MCF 10A (cell line): ENCODE measurements at regions not wholly inside any gene's neighbourhood (a gene's known extent, or its start where the extent isn't known, plus 50 kb on each side); places are given as distances from the start of the nearest gene placed in this dataset.

Experiments used
- BruUV-seq: library from RNA; stranded (reverse); fragments of 400-500 nt; replicated peaks from 2 replicates; lab custom pipeline; 2021; lab: Mats Ljungman, UMichigan
- CTCF ChIA-PET: fragments of 300-600 bp; sonication (Branson Sonifier 250); formaldehyde crosslinking; extraction: SDS; loops from one replicate; lab custom pipeline; 2021; ENCODE audit warnings: antibody characterized with exemption, inconsistent platforms; lab: Yijun Ruan, JAX
- POLR2A ChIA-PET: fragments of 300-600, 350-650 bp; sonication (Branson Sonifier 250); formaldehyde crosslinking; extraction: SDS; loops from one replicate; lab custom pipeline; 2020; ENCODE audit warnings: antibody characterized with exemption, inconsistent platforms; lab: Yijun Ruan, JAX
- DNase-seq: peaks from one replicate; pipeline ENCODE4 v3.0.0-alpha.2; 2018; ENCODE audit not compliant: unreplicated experiment
- H3K27ac Mint-ChIP-seq: one replicate; pipeline ENCODE4 v1.8.0; 2022; ENCODE audit warnings: mild to moderate bottlenecking, low read depth, mixed read lengths; ENCODE audit not compliant: unreplicated experiment
- H3K27me3 Mint-ChIP-seq: one replicate; pipeline ENCODE4 v1.8.0; 2022; ENCODE audit warnings: mixed read lengths; ENCODE audit not compliant: insufficient read depth, unreplicated experiment
- H3K36me3 Mint-ChIP-seq: one replicate; pipeline ENCODE4 v1.8.0; 2022; ENCODE audit warnings: mild to moderate bottlenecking, moderate library complexity, mixed read lengths; ENCODE audit not compliant: insufficient read depth, unreplicated experiment
- H3K4me1 Mint-ChIP-seq: one replicate; pipeline ENCODE4 v1.8.0; 2022; ENCODE audit warnings: mixed read lengths; ENCODE audit not compliant: insufficient read depth, unreplicated experiment
- H3K4me3 Mint-ChIP-seq: one replicate; pipeline ENCODE4 v1.8.0; 2022; ENCODE audit warnings: mild to moderate bottlenecking, moderate library complexity, mixed read lengths; ENCODE audit not compliant: unreplicated experiment
- H3K9me3 Mint-ChIP-seq: one replicate; pipeline ENCODE4 v1.8.0; 2022; ENCODE audit warnings: mixed read lengths; ENCODE audit not compliant: unreplicated experiment
- intact Hi-C: fragments of 100-400 bp; cut with micrococcal nuclease; formaldehyde crosslinking; loops from 2 replicates; pipeline ENCODE4 v1.14.1; 2022
- TF ChIP-seq, protein P1 (sequence below): fragments of 200-600 bp; IDR thresholded peaks from one replicate; pipeline ENCODE4 v1.8.0; 2022; ENCODE audit warnings: antibody characterized with exemption, mild to moderate bottlenecking; ENCODE audit not compliant: unreplicated experiment

DNA sequence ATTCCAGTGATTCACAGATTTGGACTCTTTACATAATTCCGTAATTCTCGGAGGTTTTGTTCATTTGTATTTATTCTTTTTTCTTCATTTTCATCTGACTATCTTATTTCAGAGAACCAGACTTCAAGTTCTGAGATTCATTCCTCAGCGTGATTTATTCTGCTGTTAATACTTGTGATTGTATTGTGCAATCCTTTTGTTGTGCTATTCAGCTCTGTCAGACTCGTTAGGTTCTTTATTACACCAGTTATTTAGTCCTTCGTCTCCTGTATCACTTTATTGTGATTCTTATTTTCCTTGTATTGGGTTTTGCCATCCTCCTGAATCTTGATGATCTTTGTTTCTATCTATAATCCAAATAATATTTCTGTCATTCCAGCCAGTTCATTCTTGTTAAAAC is 529.3 kb upstream of the LRRTM4 start:
- Mint-ChIP-seq H3K27ac (no peak overlapping the region), H3K4me3 (no peak overlapping the region), H3K9me3 (peaks cover 39% of the 10 kb centered on the region), H3K4me1 (no peaks in the 10 kb centered on the region), H3K27me3 (no peaks in the 10 kb centered on the region), H3K36me3 (no peaks in the 10 kb centered on the region)
- intact Hi-C loops, result no loop called here
- ChIA-PET CTCF (interaction anchor here (0.6 kb wide), 2 partner anchors 24 to 100 kb away, joined by 3 to 4 read pairs; no protein-coding TSS in a partner anchor), POLR2A (no interaction called here)
- TF ChIP-seq, protein P1, sequence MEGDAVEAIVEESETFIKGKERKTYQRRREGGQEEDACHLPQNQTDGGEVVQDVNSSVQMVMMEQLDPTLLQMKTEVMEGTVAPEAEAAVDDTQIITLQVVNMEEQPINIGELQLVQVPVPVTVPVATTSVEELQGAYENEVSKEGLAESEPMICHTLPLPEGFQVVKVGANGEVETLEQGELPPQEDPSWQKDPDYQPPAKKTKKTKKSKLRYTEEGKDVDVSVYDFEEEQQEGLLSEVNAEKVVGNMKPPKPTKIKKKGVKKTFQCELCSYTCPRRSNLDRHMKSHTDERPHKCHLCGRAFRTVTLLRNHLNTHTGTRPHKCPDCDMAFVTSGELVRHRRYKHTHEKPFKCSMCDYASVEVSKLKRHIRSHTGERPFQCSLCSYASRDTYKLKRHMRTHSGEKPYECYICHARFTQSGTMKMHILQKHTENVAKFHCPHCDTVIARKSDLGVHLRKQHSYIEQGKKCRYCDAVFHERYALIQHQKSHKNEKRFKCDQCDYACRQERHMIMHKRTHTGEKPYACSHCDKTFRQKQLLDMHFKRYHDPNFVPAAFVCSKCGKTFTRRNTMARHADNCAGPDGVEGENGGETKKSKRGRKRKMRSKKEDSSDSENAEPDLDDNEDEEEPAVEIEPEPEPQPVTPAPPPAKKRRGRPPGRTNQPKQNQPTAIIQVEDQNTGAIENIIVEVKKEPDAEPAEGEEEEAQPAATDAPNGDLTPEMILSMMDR, result no peak
- no TSS peak for BruUV-seq
- DNase-seq, result no peak

DNA sequence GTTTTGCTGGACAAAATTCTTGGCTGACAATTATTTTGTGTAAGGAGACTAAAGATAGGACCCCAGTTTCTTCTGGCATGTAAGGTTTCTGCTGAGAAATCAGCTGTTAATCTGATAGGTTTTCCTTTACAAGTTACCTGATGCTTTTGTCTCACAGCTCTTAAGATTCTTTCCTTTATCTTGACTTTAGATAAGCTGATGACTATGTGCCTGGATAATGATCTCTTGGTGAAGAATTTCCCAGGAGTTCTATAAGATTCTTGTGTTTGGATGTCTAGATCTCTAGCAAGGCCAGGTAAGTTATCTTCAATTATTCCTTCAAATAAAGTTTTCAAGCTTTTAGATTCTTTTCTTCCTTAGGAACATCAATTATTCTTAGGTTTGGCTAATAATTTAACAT is 534.8 kb upstream of the LRRTM4 start:
- Mint-ChIP-seq H3K4me3 (no peak overlapping the region), H3K4me1 (no peaks in the 10 kb centered on the region), H3K27ac (no peak overlapping the region), H3K9me3 (peaks cover 6% of the 10 kb centered on the region), H3K27me3 (no peaks in the 10 kb centered on the region), H3K36me3 (no peaks in the 10 kb centered on the region)
- ChIA-PET CTCF (no interaction called here), POLR2A (no interaction called here)
- TF ChIP-seq, protein P1, result no peak
- BruUV-seq, result no TSS peak
- no peak for DNase-seq
- intact Hi-C loops, result no loop called here

- CTCF ChIA-PET, result interaction anchor here (0.6 kb wide), 1 partner anchor 1714 kb away, joined by 3 read pairs; no protein-coding TSS in a partner anchor
- H3K4me3 Mint-ChIP-seq, result no peak overlapping the region
- DNase-seq, result no peak
- no peaks in the 10 kb centered on the region for H3K9me3 Mint-ChIP-seq
- no peaks in the 10 kb centered on the region for H3K36me3 Mint-ChIP-seq
- H3K4me1 Mint-ChIP-seq, result no peaks in the 10 kb centered on the region
- no peak overlapping the region for H3K27ac Mint-ChIP-seq
- intact Hi-C loops, result no loop called here
- no peaks in the 10 kb centered on the region for H3K27me3 Mint-ChIP-seq
- TF ChIP-seq, protein P1, result no peak
- no TSS peak for BruUV-seq
- POLR2A ChIA-PET, result no interaction called here
These were observed 539.1 kb upstream of the LRRTM4 start for GRCh38 chr2:78061301-78061700.

GRCh38 chr2:78061732-78062131 is 539.6 kb upstream of the LRRTM4 start:
- intact Hi-C loops, result no loop called here
- Mint-ChIP-seq H3K27ac (no peak overlapping the region), H3K9me3 (no peaks in the 10 kb centered on the region), H3K4me3 (no peak overlapping the region), H3K4me1 (no peaks in the 10 kb centered on the region), H3K27me3 (no peaks in the 10 kb centered on the region), H3K36me3 (no peaks in the 10 kb centered on the region)
- no TSS peak for BruUV-seq
- DNase-seq, result no peak
- ChIA-PET POLR2A (no interaction called here), CTCF (interaction anchor here (0.6 to 1.0 kb wide), 3 partner anchors 15 to 1713 kb away, joined by 3 to 4 read pairs (median 3); no protein-coding TSS in a partner anchor)
- TF ChIP-seq, protein P1, result no peak
